SH-SY5Y (cell line): ENCODE measurements at regions not wholly inside any gene's neighbourhood (a gene's known extent, or its start where the extent isn't known, plus 50 kb on each side); places are given as distances from the start of the nearest gene placed in this dataset.

Source experiments
- GATA2 ChIP-seq: IDR thresholded peaks from 2 replicates; pipeline ENCODE4 v1.6.1; 2011; ENCODE audit warnings: mild to moderate bottlenecking, low read depth, low read length
- GATA3 ChIP-seq: IDR thresholded peaks from 2 replicates; pipeline ENCODE4 v1.6.1; 2011; ENCODE audit warnings: low read depth, mild to moderate bottlenecking, low read length, moderate library complexity

- TF ChIP-seq GATA2 (no peak), GATA3 (no peak)
Observed at GRCh38 chr21:28579986-28580550, 412.6 kb downstream of the LTN1 start.
